ENCODE measurements at regions not wholly inside any gene's neighbourhood (a gene's known extent, or its start where the extent isn't known, plus 50 kb on each side); places are given as distances from the start of the nearest gene placed in this dataset.
"Not testable (repeated sequence)": the region's sequence is repeated elsewhere in the genome, so short reads cannot be mapped to it uniquely, and the experiment has no call there.

- H3K9me3 ChIP-seq, result no peaks in the 10 kb centered on the region
- no peak for DNase-seq (ENCODE audit: low spot score in 2 of 2)
- intact Hi-C loops (cut with DNase I; ENCODE audit: low total_unique reads), result loop anchor here (1.0 kb wide), 1 partner anchor 20 kb away; no protein-coding TSS in a partner anchor
- no peak overlapping the region for H3K4me3 ChIP-seq
- H3K36me3 ChIP-seq, result no peaks in the 10 kb centered on the region
- H3K27me3 ChIP-seq, result peaks cover 0 to 13% of the 10 kb centered on the region in 2 donors
- no peaks in the 10 kb centered on the region for H3K4me1 ChIP-seq
- TF ChIP-seq POLR2AphosphoS5 (IDR thresholded peaks at IDR 0.05) (no peak), POLR2A (IDR thresholded peaks at IDR 0.05) (no peak), CTCF (IDR thresholded peaks at IDR 0.05) (no peak)
- H3K27ac ChIP-seq, result no peak overlapping the region
Observed at GRCh38 chr16:86736502-86736901, 158.2 kb downstream of the FOXL1 start.

GRCh38 chr16:86737083-86737482 is 158.7 kb downstream of the FOXL1 start:
- no peaks in the 10 kb centered on the region for H3K4me1 ChIP-seq
- H3K4me3 ChIP-seq, result no peak overlapping the region
- H3K36me3 ChIP-seq, result no peaks in the 10 kb centered on the region
- no peaks in the 10 kb centered on the region for H3K9me3 ChIP-seq
- H3K27me3 ChIP-seq, result peaks cover 0 to 7% of the 10 kb centered on the region in 2 donors
- H3K27ac ChIP-seq, result no peak overlapping the region
- intact Hi-C loops (cut with DNase I; ENCODE audit: low total_unique reads), result no loop called here
- TF ChIP-seq POLR2A (IDR thresholded peaks at IDR 0.05), result no peak
- TF ChIP-seq POLR2AphosphoS5 (IDR thresholded peaks at IDR 0.05), result no peak
- TF ChIP-seq CTCF (IDR thresholded peaks at IDR 0.05), result no peak
- DNase-seq (ENCODE audit: low spot score in 2 of 2), result no peak

GRCh38 chr16:86738322-86738721 is 160.0 kb downstream of the FOXL1 start:
- intact Hi-C loops (cut with DNase I; ENCODE audit: low total_unique reads); H3K4me3 ChIP-seq; H3K9me3 ChIP-seq; H3K27ac ChIP-seq; H3K4me1 ChIP-seq; H3K36me3 ChIP-seq; H3K27me3 ChIP-seq; DNase-seq (ENCODE audit: low spot score in 2 of 2): not testable (repeated sequence)

- Histone ChIP-seq H3K9me3 (no peaks in the 10 kb centered on the region), H3K27ac (no peak overlapping the region), H3K4me3 (no peak overlapping the region), H3K4me1 (no peaks in the 10 kb centered on the region), H3K36me3 (no peaks in the 10 kb centered on the region), H3K27me3 (no peaks in the 10 kb centered on the region)
- DNase-seq (ENCODE audit: low spot score in 2 of 2), result no peak
- TF ChIP-seq CTCF (IDR thresholded peaks at IDR 0.05), result no peak
- no peak for TF ChIP-seq POLR2A (IDR thresholded peaks at IDR 0.05)
- TF ChIP-seq POLR2AphosphoS5 (IDR thresholded peaks at IDR 0.05), result no peak
- intact Hi-C loops (cut with DNase I; ENCODE audit: low total_unique reads), result no loop called here
Observed at GRCh38 chr16:86739178-86739577, 160.8 kb downstream of the FOXL1 start.

GRCh38 chr16:86739808-86740207 is 161.5 kb downstream of the FOXL1 start:
- TF ChIP-seq POLR2A (IDR thresholded peaks at IDR 0.05), result no peak
- no peak for TF ChIP-seq CTCF (IDR thresholded peaks at IDR 0.05)
- no peak for TF ChIP-seq POLR2AphosphoS5 (IDR thresholded peaks at IDR 0.05)
- no peak overlapping the region for H3K4me3 ChIP-seq
- no peaks in the 10 kb centered on the region for H3K27me3 ChIP-seq
- intact Hi-C loops (cut with DNase I; ENCODE audit: low total_unique reads), result no loop called here
- H3K27ac ChIP-seq, result no peak overlapping the region
- DNase-seq (ENCODE audit: low spot score in 2 of 2), result no peak
- H3K4me1 ChIP-seq, result no peaks in the 10 kb centered on the region
- no peaks in the 10 kb centered on the region for H3K9me3 ChIP-seq
- no peaks in the 10 kb centered on the region for H3K36me3 ChIP-seq

GRCh38 chr16:86740298-86740697 is 161.9 kb downstream of the FOXL1 start:
- H3K36me3 ChIP-seq, result no peaks in the 10 kb centered on the region
- H3K4me3 ChIP-seq, result no peak overlapping the region
- intact Hi-C loops (cut with DNase I; ENCODE audit: low total_unique reads), result no loop called here
- no peak overlapping the region for H3K27ac ChIP-seq
- TF ChIP-seq CTCF (IDR thresholded peaks at IDR 0.05), result no peak
- no peak for TF ChIP-seq POLR2AphosphoS5 (IDR thresholded peaks at IDR 0.05)
- no peaks in the 10 kb centered on the region for H3K4me1 ChIP-seq
- no peaks in the 10 kb centered on the region for H3K9me3 ChIP-seq
- no peaks in the 10 kb centered on the region for H3K27me3 ChIP-seq
- no peak for DNase-seq (ENCODE audit: low spot score in 2 of 2)
